ENCODE measurements at regions not wholly inside any gene's neighbourhood (a gene's known extent, or its start where the extent isn't known, plus 50 kb on each side); places are given as distances from the start of the nearest gene placed in this dataset.

DNA sequence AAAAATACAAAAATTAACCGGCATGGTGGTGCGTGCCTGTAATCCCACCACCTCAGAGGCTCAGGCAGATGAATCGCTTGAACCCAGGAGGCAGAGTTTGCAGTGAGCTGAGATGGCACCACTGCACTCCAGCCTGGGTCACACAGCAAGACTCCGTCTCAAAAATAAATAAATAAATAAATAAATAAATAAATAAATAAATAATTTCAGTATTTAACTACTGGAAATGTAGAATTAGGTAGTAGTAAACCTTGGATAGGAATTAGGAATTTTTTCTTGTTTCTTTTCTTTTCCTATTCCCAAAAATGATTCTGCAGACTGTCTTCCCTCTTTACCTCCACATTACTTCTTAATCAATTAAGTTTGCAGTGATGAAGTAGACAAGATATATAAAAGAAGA, 103.2 kb downstream of the PLK2 start:
- Histone ChIP-seq H3K9me3 (ENCODE audit: control insufficient read depth in 4 of 4, low read length in 3 of 4) (no peaks in the 10 kb centered on the region), H3K4me3 (ENCODE audit: low read depth in 1 of 3, low read length in 3 of 3) (no peak overlapping the region), H3K9ac (ENCODE audit: low read depth in 1 of 2, low read length in 2 of 2) (no peak overlapping the region), H3K4me1 (ENCODE audit: control insufficient read depth in 4 of 4, insufficient read depth in 4 of 4, low read length in 3 of 4) (no peaks in the 10 kb centered on the region), H3K36me3 (ENCODE audit: control insufficient read depth in 4 of 4, insufficient read depth in 3 of 4, low read depth in 1 of 4, low read length in 3 of 4) (no peaks in the 10 kb centered on the region), H3K27me3 (ENCODE audit: control insufficient read depth in 4 of 4, insufficient read depth in 4 of 4, low read length in 3 of 4) (no peaks in the 10 kb centered on the region), H3K27ac (ENCODE audit: low read depth in 1 of 2, low read length in 2 of 2) (no peak overlapping the region)
- TF ChIP-seq, protein P1, sequence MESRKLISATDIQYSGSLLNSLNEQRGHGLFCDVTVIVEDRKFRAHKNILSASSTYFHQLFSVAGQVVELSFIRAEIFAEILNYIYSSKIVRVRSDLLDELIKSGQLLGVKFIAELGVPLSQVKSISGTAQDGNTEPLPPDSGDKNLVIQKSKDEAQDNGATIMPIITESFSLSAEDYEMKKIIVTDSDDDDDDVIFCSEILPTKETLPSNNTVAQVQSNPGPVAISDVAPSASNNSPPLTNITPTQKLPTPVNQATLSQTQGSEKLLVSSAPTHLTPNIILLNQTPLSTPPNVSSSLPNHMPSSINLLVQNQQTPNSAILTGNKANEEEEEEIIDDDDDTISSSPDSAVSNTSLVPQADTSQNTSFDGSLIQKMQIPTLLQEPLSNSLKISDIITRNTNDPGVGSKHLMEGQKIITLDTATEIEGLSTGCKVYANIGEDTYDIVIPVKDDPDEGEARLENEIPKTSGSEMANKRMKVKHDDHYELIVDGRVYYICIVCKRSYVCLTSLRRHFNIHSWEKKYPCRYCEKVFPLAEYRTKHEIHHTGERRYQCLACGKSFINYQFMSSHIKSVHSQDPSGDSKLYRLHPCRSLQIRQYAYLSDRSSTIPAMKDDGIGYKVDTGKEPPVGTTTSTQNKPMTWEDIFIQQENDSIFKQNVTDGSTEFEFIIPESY (IDR thresholded peaks at IDR 0.05), result no peak
- TF ChIP-seq JUND (IDR thresholded peaks at IDR 0.05) (no peak), GABPA (IDR thresholded peaks at IDR 0.05 in 1 of 2, conservative IDR thresholded peaks at IDR 0.05 in 1 of 2) (no peak)
- WGBS, result 95% methylated on average over 4 of the region's 4 CpGs
- DNase-seq (ENCODE audit: low spot score), result no peak

DNA sequence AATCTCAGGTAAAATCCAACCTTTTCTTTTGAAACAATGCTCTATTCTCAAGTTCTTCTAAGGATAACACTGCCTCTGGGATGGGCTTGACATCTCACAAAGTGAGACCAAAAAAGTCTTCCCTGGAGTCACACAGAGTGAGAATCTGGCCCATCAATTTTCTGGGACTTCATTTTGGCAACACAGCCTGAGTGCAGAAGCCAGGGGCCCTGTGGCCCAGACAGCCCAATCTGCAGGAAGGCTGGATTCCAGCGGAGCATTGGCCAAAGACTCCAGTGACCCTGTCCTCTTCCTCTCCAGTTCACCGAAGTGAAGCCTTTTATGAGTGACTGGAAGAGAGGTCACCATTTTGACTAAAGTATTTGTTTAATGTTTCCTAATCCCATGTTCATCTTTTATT, 105.1 kb downstream of the PLK2 start:
- Histone ChIP-seq H3K27me3 (ENCODE audit: control insufficient read depth in 4 of 4, insufficient read depth in 4 of 4, low read length in 3 of 4) (no peaks in the 10 kb centered on the region), H3K4me1 (ENCODE audit: control insufficient read depth in 4 of 4, insufficient read depth in 4 of 4, low read length in 3 of 4) (no peaks in the 10 kb centered on the region), H3K9me3 (ENCODE audit: control insufficient read depth in 4 of 4, low read length in 3 of 4) (no peaks in the 10 kb centered on the region), H3K9ac (ENCODE audit: low read depth in 1 of 2, low read length in 2 of 2) (no peak overlapping the region), H3K36me3 (ENCODE audit: control insufficient read depth in 4 of 4, insufficient read depth in 3 of 4, low read depth in 1 of 4, low read length in 3 of 4) (peaks cover 0 to 2% (median 0%) of the 10 kb centered on the region in 4 donors), H3K4me3 (ENCODE audit: low read depth in 1 of 3, low read length in 3 of 3) (no peak overlapping the region), H3K27ac (ENCODE audit: low read depth in 1 of 2, low read length in 2 of 2) (no peak overlapping the region)
- DNase-seq (ENCODE audit: low spot score), result no peak
- TF ChIP-seq NR2F2 (IDR thresholded peaks at IDR 0.05) (peak; percentile 22), FOXA1 (IDR thresholded peaks at IDR 0.05) (no peak), YY1 (IDR thresholded peaks at IDR 0.05) (no peak), RAD21 (IDR thresholded peaks at IDR 0.05) (no peak)
- TF ChIP-seq, protein P2, sequence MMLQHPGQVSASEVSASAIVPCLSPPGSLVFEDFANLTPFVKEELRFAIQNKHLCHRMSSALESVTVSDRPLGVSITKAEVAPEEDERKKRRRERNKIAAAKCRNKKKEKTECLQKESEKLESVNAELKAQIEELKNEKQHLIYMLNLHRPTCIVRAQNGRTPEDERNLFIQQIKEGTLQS (IDR thresholded peaks at IDR 0.05), result no peak
- 79% methylated on average over 2 of the region's 2 CpGs for WGBS

DNA sequence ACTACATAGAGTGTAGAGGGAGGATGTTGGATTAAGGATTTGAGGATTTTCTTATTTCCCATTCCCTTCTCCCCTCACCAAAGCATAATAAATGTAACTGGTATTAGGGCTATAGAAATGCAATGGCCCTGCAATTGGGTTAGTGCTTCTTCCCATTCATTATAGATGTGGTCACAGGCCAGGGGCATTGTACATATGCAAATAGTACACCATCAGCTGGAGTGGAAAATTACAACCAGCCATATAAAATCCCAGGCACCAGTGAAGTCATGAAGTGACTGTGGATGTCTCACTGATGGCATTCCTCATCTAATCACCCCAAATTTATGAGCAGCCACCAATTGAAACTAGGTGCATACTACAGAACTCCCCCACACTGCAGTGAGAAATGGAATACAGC, 105.9 kb downstream of the PLK2 start:
- H3K27ac ChIP-seq (ENCODE audit: low read depth in 1 of 2, low read length in 2 of 2), result no peak overlapping the region
- DNase-seq (ENCODE audit: low spot score), result no peak

More for the DNA sequence above, 105.9 kb downstream of the PLK2 start:
- Histone ChIP-seq H3K27me3 (ENCODE audit: control insufficient read depth in 4 of 4, insufficient read depth in 4 of 4, low read length in 3 of 4) (no peaks in the 10 kb centered on the region), H3K36me3 (ENCODE audit: control insufficient read depth in 4 of 4, insufficient read depth in 3 of 4, low read depth in 1 of 4, low read length in 3 of 4) (peaks cover 0 to 2% (median 0%) of the 10 kb centered on the region in 4 donors), H3K9ac (ENCODE audit: low read depth in 1 of 2, low read length in 2 of 2) (no peak overlapping the region), H3K4me1 (ENCODE audit: control insufficient read depth in 4 of 4, insufficient read depth in 4 of 4, low read length in 3 of 4) (no peaks in the 10 kb centered on the region), H3K4me3 (ENCODE audit: low read depth in 1 of 3, low read length in 3 of 3) (no peak overlapping the region), H3K9me3 (ENCODE audit: control insufficient read depth in 4 of 4, low read length in 3 of 4) (no peaks in the 10 kb centered on the region)
- TF ChIP-seq, protein P1 (IDR thresholded peaks at IDR 0.05), result no peak
- TF ChIP-seq, protein P2 (IDR thresholded peaks at IDR 0.05), result no peak
- TF ChIP-seq JUND (IDR thresholded peaks at IDR 0.05) (no peak), HNF4A (conservative IDR thresholded peaks at IDR 0.05) (no peak), GABPA (IDR thresholded peaks at IDR 0.05 in 1 of 2, conservative IDR thresholded peaks at IDR 0.05 in 1 of 2) (no peak), TAF1 (conservative IDR thresholded peaks at IDR 0.05) (no peak), FOXA1 (IDR thresholded peaks at IDR 0.05) (no peak), YY1 (IDR thresholded peaks at IDR 0.05) (no peak), FOXA2 (IDR thresholded peaks at IDR 0.05) (no peak), RXRA (IDR thresholded peaks at IDR 0.05) (no peak)
- TF ChIP-seq, protein P3, sequence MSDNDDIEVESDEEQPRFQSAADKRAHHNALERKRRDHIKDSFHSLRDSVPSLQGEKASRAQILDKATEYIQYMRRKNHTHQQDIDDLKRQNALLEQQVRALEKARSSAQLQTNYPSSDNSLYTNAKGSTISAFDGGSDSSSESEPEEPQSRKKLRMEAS (IDR thresholded peaks at IDR 0.05), result no peak

Measured in liver (tissue), 7 donors.